Lung (tissue), 11 donors: ENCODE measurements at regions not wholly inside any gene's neighbourhood (a gene's known extent, or its start where the extent isn't known, plus 50 kb on each side); places are given as distances from the start of the nearest gene placed in this dataset.

Source experiments
- ATAC-seq: fragments of 200-7000 bp; cut with Tn5 transposase; one replicate; pipeline ENCODE4 v1.9.1; 2020; ENCODE audit warnings: moderate number of reproducible peaks; ENCODE audit not compliant: insufficient read depth, low FRiP score
- DNase-seq, 3 donors: peaks; one replicate each; pipeline ENCODE4 v3.0.0-alpha.2; 2013 to 2017
- H3K27ac ChIP-seq, 2 donors: one replicate each; pipeline ENCODE4 v1.5.1; 2013; ENCODE audit warnings: mild to moderate bottlenecking in 2 of 2, moderate library complexity in 2 of 2, control low read depth in 1 of 2, inconsistent platforms in 1 of 2, low read depth in 1 of 2, low read length in 1 of 2
- H3K27me3 ChIP-seq, 3 donors: one replicate each; pipeline ENCODE4 v1.5.1; 2013; ENCODE audit warnings: low read length in 2 of 3; ENCODE audit not compliant: control insufficient read depth in 3 of 3, insufficient read depth in 3 of 3
- H3K36me3 ChIP-seq, 4 donors: one replicate each; pipeline ENCODE4 v1.5.1; 2013; ENCODE audit warnings: low read length in 4 of 4, mild to moderate bottlenecking in 1 of 4, moderate library complexity in 1 of 4; ENCODE audit not compliant: control insufficient read depth in 4 of 4, insufficient read depth in 4 of 4
- H3K4me1 ChIP-seq, 5 donors: one replicate each; pipeline ENCODE4 v1.5.1; 2013; ENCODE audit warnings: low read length in 5 of 5, mild to moderate bottlenecking in 2 of 5, moderate library complexity in 1 of 5; ENCODE audit not compliant: control insufficient read depth in 5 of 5, insufficient read depth in 5 of 5
- H3K4me3 ChIP-seq: one replicate; pipeline ENCODE4 v1.5.1; 2013; ENCODE audit warnings: mild to moderate bottlenecking, control low read depth, moderate library complexity
- H3K9ac ChIP-seq, 2 donors: one replicate each; pipeline ENCODE4 v1.5.1; 2013; ENCODE audit warnings: low read length in 2 of 2, control low read depth in 1 of 2; ENCODE audit not compliant: insufficient read depth in 1 of 2
- H3K9me3 ChIP-seq, 4 donors: one replicate each; pipeline ENCODE4 v1.5.1; 2013; ENCODE audit warnings: low read length in 3 of 4, mild to moderate bottlenecking in 1 of 4, moderate library complexity in 1 of 4; ENCODE audit not compliant: control insufficient read depth in 4 of 4, insufficient read depth in 3 of 4
- WGBS, 2 donors: extraction: QIAGEN DNeasy Blood & Tissue Kit; methylation state at CpG; one replicate each; pipeline ENCODE4 v1.1.7; 2013; 5-methylcytosine and 5-hydroxymethylcytosine counted together
- TF ChIP-seq, protein P1 (sequence below): IDR thresholded peaks from 2 replicates; pipeline ENCODE4 v1.5.1; 2012; ENCODE audit warnings: mild to moderate bottlenecking; ENCODE audit errors: control extremely low read depth, extremely low read depth
- donor health status: control.
- donor health status: control.
- donor health status: Bipolar disorder and iron deficiency.
- donor health status: healthy.
- donor health status: DM: yes; HTN: yes; CAD: no.

DNA sequence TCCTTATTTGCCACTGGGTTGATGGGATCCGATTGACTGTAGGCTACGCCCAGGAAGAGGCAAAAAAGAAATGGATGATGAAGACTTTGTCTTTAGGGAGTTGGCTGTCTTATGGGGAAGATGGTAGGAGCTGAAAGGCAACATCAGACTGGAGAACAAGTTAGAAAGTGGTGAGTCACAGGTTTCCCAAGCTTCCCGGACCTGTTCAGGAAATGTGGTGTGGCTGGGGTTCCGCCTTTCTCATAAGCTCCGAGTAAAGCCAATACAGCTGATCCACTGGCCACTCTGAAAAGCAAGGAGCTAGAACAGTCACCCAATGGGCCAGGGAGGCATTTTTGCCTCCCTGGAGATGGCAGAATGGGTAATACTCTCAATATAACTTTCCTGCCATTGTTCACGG is 194.5 kb downstream of the SNX19 start:
- 85 to 87% methylated on average over 6 of the region's 6 CpGs for WGBS, 2 donors
- Histone ChIP-seq H3K4me3 (no peak overlapping the region), H3K27ac (no peak overlapping the region), H3K4me1 (peaks cover 7 to 36% (median 11%) of the 10 kb centered on the region in 5 donors), H3K9me3 (no peaks in the 10 kb centered on the region), H3K27me3 (no peaks in the 10 kb centered on the region), H3K36me3 (no peaks in the 10 kb centered on the region), H3K9ac (no peak overlapping the region)
- DNase-seq (no peak), ATAC-seq (no peak)
- TF ChIP-seq, protein P1, sequence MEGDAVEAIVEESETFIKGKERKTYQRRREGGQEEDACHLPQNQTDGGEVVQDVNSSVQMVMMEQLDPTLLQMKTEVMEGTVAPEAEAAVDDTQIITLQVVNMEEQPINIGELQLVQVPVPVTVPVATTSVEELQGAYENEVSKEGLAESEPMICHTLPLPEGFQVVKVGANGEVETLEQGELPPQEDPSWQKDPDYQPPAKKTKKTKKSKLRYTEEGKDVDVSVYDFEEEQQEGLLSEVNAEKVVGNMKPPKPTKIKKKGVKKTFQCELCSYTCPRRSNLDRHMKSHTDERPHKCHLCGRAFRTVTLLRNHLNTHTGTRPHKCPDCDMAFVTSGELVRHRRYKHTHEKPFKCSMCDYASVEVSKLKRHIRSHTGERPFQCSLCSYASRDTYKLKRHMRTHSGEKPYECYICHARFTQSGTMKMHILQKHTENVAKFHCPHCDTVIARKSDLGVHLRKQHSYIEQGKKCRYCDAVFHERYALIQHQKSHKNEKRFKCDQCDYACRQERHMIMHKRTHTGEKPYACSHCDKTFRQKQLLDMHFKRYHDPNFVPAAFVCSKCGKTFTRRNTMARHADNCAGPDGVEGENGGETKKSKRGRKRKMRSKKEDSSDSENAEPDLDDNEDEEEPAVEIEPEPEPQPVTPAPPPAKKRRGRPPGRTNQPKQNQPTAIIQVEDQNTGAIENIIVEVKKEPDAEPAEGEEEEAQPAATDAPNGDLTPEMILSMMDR = no peak

DNA sequence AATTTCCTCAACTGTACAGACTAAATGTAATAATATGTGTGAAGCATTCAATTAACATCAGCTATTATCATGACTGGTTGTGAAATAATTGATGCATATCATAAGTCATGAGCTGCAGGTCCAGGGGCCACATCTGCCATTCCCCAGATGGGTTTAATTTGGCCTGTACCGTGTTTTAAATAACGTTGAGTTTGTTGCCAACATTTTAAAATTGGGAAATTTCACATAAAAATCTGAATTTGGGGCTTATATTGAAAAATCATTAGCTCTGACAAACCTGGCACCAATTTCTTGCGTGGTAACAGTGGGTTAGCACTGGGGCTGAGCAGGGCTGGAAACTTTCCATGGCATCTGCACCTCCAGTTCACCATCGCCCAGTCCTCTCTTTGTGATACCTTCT is 193.9 kb downstream of the SNX19 start:
- no peak overlapping the region for H3K4me3 ChIP-seq
- peaks cover 7 to 38% (median 11%) of the 10 kb centered on the region in 5 donors for H3K4me1 ChIP-seq
- H3K9me3 ChIP-seq = no peaks in the 10 kb centered on the region
- no peaks in the 10 kb centered on the region for H3K27me3 ChIP-seq
- H3K27ac ChIP-seq = no peak overlapping the region
- ATAC-seq (no peak), DNase-seq (no peak)
- no peaks in the 10 kb centered on the region for H3K36me3 ChIP-seq
- H3K9ac ChIP-seq = no peak overlapping the region
- TF ChIP-seq, protein P1 = no peak
- WGBS, 2 donors = 87 to 90% methylated on average over 4 of the region's 4 CpGs

DNA sequence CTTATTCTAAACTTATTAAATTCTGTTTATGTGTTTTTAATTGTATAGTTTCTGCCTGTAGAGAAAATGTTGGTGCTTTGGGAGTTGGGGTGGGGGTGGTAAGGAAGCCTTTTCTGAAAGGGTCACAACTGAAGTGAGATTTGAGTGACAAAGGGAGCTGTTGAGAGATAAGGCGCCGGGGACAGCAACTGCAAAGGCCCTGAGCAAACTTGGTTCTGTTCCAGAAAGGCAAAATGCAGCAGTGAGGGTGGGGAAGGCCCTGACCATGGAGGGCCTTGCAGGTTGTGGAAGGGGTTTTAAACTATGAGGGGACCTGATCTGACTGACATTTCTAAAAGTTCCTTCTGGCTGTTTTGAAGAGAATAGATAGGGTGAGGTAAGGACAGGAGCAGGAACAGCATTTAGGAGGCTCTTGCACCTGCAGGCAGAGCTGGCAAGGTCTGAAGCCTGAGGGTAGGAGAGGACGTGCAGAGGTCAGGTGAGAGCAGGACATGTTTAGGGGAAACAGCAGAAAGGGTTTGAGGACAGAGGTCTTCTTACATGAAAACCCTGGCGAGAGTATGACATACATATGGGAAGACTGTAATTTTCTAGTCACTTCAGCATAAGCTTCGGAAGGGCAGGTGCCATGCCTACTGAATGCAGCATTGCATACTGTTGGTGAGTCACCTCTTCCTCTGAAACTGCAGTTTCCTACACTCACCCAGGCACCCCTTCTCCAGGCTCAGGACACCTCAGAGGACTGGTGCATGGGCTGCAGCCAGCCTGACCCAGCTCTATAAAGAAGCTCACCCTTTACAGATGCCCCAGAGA is 190.7 kb downstream of the SNX19 start:
- TF ChIP-seq, protein P1 = no peak
- H3K9me3 ChIP-seq = peaks cover 0 to 6% (median 2%) of the 10 kb centered on the region in 4 donors
- H3K27me3 ChIP-seq = no peaks in the 10 kb centered on the region
- whole genome bisulfite sequencing, 2 donors = 68 to 77% methylated on average over 5 of the region's 5 CpGs
- ATAC-seq = no peak
- no peak for DNase-seq
- H3K36me3 ChIP-seq = no peaks in the 10 kb centered on the region
- H3K27ac ChIP-seq = peak overlapping the region in 1 of 2 donors; percentile 60
- H3K9ac ChIP-seq = no peak overlapping the region
- H3K4me3 ChIP-seq = no peak overlapping the region
- H3K4me1 ChIP-seq = peaks cover 4 to 30% (median 10%) of the 10 kb centered on the region in 5 donors
